A673 (cell line): ENCODE measurements at regions not wholly inside any gene's neighbourhood (a gene's known extent, or its start where the extent isn't known, plus 50 kb on each side); places are given as distances from the start of the nearest gene placed in this dataset.

Experiments
- EZH2 ChIP-seq: fragments of 200-600 bp; sonication (generic); IDR thresholded peaks from 2 replicates; pipeline ENCODE4 v1.6.1; 2017; ENCODE audit warnings: borderline replicate concordance, low read depth, mild to moderate bottlenecking, mixed read lengths, antibody characterized with exemption, low read length; ENCODE audit not compliant: poor library complexity, severe bottlenecking
- TF ChIP-seq, protein P1 (sequence below): fragments of 300-800, 200-600 bp; sonication (generic); conservative IDR thresholded peaks from 2 replicates; pipeline ENCODE4 v1.5.1; 2017; ENCODE audit warnings: low read depth, mild to moderate bottlenecking, antibody characterized with exemption, low read length, moderate library complexity, mixed read lengths

DNA sequence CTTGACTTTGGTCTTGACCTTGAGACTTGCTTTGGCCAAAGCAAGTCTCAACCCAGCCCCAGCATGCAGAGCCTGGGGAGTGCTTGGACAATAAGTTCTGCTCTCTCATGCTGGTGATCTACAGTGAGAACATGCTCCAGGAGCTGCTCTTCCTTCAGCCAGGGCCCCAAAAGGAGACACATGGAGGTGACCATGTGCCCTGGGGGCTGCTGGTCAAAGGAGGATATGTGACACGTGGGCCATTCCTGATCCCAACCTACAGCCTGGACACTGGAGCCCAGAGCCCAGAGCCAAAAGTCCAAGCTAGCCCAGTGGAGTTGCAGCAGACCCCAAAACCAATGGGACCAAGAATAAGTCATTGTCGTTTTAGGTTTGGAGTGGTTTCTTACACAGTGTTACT is 78.2 kb upstream of the CHST15 start:
- TF ChIP-seq, protein P1, sequence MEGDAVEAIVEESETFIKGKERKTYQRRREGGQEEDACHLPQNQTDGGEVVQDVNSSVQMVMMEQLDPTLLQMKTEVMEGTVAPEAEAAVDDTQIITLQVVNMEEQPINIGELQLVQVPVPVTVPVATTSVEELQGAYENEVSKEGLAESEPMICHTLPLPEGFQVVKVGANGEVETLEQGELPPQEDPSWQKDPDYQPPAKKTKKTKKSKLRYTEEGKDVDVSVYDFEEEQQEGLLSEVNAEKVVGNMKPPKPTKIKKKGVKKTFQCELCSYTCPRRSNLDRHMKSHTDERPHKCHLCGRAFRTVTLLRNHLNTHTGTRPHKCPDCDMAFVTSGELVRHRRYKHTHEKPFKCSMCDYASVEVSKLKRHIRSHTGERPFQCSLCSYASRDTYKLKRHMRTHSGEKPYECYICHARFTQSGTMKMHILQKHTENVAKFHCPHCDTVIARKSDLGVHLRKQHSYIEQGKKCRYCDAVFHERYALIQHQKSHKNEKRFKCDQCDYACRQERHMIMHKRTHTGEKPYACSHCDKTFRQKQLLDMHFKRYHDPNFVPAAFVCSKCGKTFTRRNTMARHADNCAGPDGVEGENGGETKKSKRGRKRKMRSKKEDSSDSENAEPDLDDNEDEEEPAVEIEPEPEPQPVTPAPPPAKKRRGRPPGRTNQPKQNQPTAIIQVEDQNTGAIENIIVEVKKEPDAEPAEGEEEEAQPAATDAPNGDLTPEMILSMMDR = no peak
- TF ChIP-seq EZH2 = no peak
